Neuronal stem cell (in vitro differentiated cells): ENCODE measurements at regions not wholly inside any gene's neighbourhood (a gene's known extent, or its start where the extent isn't known, plus 50 kb on each side); places are given as distances from the start of the nearest gene placed in this dataset.
"Not testable (repeated sequence)": the region's sequence is repeated elsewhere in the genome, so short reads cannot be mapped to it uniquely, and the experiment has no call there.

Source experiments
- DNase-seq: peaks from one replicate; pipeline ENCODE4 v3.0.0-alpha.2; 2013; ENCODE audit warnings: low spot score
- H2AFZ ChIP-seq: one replicate; pipeline ENCODE4 v1.6.1; 2013; ENCODE audit warnings: mild to moderate bottlenecking, low read length, inconsistent platforms
- H2AK5ac ChIP-seq: 2 replicates; pipeline ENCODE4 v1.6.1; 2013; ENCODE audit warnings: low read depth, mild to moderate bottlenecking, inconsistent platforms, low read length, moderate library complexity, mixed read lengths
- H2BK120ac ChIP-seq: 2 replicates; pipeline ENCODE4 v1.6.1; 2013; ENCODE audit warnings: low read depth, mild to moderate bottlenecking, inconsistent platforms, low read length, moderate library complexity, mixed read lengths
- H2BK12ac ChIP-seq: one replicate; pipeline ENCODE4 v1.6.1; 2013; ENCODE audit warnings: low read length, inconsistent platforms
- H2BK15ac ChIP-seq: 2 replicates; pipeline ENCODE4 v1.6.1; 2013; ENCODE audit warnings: mild to moderate bottlenecking, low read length, inconsistent platforms, mixed read lengths
- H2BK5ac ChIP-seq: one replicate; pipeline ENCODE4 v1.6.1; 2013; ENCODE audit warnings: inconsistent platforms, mild to moderate bottlenecking, low read length, moderate library complexity
- H3K14ac ChIP-seq: one replicate; pipeline ENCODE4 v1.6.1; 2013; ENCODE audit warnings: low read length, inconsistent platforms
- H3K18ac ChIP-seq: 2 replicates; pipeline ENCODE4 v1.6.1; 2013; ENCODE audit warnings: low read length, inconsistent platforms
- H3K23ac ChIP-seq: 2 replicates; pipeline ENCODE4 v1.6.1; 2013; ENCODE audit warnings: low read depth, mild to moderate bottlenecking, mixed read lengths, low read length, inconsistent platforms; ENCODE audit not compliant: poor library complexity
- H3K27ac ChIP-seq: replicated peaks from 3 replicates; pipeline ENCODE4 v1.5.1; 2013; ENCODE audit warnings: low read length, inconsistent platforms
- H3K27me3 ChIP-seq, 3 experiments: 2 replicates each; pipeline ENCODE4 v1.6.1; 2013; ENCODE audit warnings: low read length in 3 of 3, mild to moderate bottlenecking in 2 of 3, inconsistent platforms in 1 of 3, low read depth in 1 of 3, mixed read lengths in 1 of 3, moderate library complexity in 1 of 3; ENCODE audit not compliant: control insufficient read depth in 3 of 3, insufficient read depth in 3 of 3
- H3K36me3 ChIP-seq, 2 donors: replicated peaks in 1 of 2; 2 replicates each; pipeline ENCODE4 v1.6.1; 2013; ENCODE audit warnings: low read length in 2 of 2; ENCODE audit not compliant: control insufficient read depth in 2 of 2, insufficient read depth in 2 of 2
- H3K4ac ChIP-seq: 2 replicates; pipeline ENCODE4 v1.6.1; 2013; ENCODE audit warnings: inconsistent platforms, mild to moderate bottlenecking, low read length, moderate library complexity
- H3K4me1 ChIP-seq, 2 donors: 1 replicate in 1 of 2; 2 replicates in 1 of 2; pipeline ENCODE4 v1.6.1; 2013; ENCODE audit warnings: low read length in 2 of 2, low read depth in 1 of 2; ENCODE audit not compliant: control insufficient read depth in 2 of 2, insufficient read depth in 1 of 2
- H3K4me2 ChIP-seq: one replicate; pipeline ENCODE4 v1.6.1; 2013; ENCODE audit warnings: mild to moderate bottlenecking, low read length, inconsistent platforms; ENCODE audit not compliant: insufficient read depth, poor library complexity, severe bottlenecking
- H3K4me3 ChIP-seq, 2 donors: 2 replicates each; pipeline ENCODE4 v1.5.1; 2013; ENCODE audit warnings: low read length in 2 of 2, mild to moderate bottlenecking in 2 of 2, inconsistent platforms in 1 of 2, moderate library complexity in 1 of 2
- H3K79me1 ChIP-seq: one replicate; pipeline ENCODE4 v1.6.1; 2013; ENCODE audit warnings: low read depth, mild to moderate bottlenecking, inconsistent platforms, low read length, moderate library complexity
- H3K9ac ChIP-seq: one replicate; pipeline ENCODE4 v1.6.1; 2013; ENCODE audit warnings: mild to moderate bottlenecking, low read depth, low read length, inconsistent platforms; ENCODE audit not compliant: poor library complexity
- H3K9me3 ChIP-seq, 2 donors: replicated peaks in 1 of 2; 2 replicates each; pipeline versions ENCODE3 to v1.6.1; 2013; ENCODE audit warnings: low read length in 2 of 2, mild to moderate bottlenecking in 2 of 2, inconsistent platforms in 1 of 2, low read depth in 1 of 2, mixed read lengths in 1 of 2, moderate library complexity in 1 of 2; ENCODE audit not compliant: control insufficient read depth in 2 of 2, insufficient read depth in 1 of 2
- H4K8ac ChIP-seq: one replicate; pipeline ENCODE4 v1.6.1; 2013; ENCODE audit warnings: low read depth, mild to moderate bottlenecking, inconsistent platforms, low read length, moderate library complexity
- H4K91ac ChIP-seq: one replicate; pipeline ENCODE4 v1.6.1; 2013; ENCODE audit warnings: low read length, low read depth, mild to moderate bottlenecking, inconsistent platforms; ENCODE audit not compliant: poor library complexity
- WGBS, 2 donors: extraction: QIAGEN DNeasy Blood & Tissue Kit; methylation state at CpG; one replicate each; pipeline ENCODE4 v1.1.7; 2013; ENCODE audit warnings: missing lambda C conversion rate in 2 of 2, mixed read lengths in 1 of 2; ENCODE audit not compliant: insufficient read length in 2 of 2, insufficient replicate concordance in 1 of 2; ENCODE audit errors: extremely low coverage in 2 of 2; 5-methylcytosine and 5-hydroxymethylcytosine counted together

DNA sequence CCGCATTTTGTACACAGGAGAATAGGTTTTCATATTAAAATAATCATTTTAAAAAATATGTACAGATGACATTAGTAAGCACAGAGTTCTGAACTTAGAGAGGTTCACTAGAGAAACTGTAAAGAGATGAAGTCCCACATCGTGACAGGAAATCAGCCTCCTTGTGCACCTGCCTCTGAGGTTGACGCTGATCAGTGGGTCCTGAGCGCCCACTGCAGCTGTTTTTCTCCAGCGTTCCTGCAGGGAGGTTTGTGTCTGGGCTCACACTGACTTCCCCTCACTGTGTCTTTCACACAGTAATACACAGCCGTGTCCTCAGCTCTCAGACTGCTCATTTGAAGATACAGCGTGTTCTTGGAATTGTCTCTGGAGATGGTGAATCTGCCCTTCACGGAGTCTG is 561.5 kb downstream of the TMEM121 start:
- H2BK5ac ChIP-seq: no peak overlapping the region
- no CpG with 5 or more reads among the region's 8 CpGs for WGBS, 2 donors

DNA sequence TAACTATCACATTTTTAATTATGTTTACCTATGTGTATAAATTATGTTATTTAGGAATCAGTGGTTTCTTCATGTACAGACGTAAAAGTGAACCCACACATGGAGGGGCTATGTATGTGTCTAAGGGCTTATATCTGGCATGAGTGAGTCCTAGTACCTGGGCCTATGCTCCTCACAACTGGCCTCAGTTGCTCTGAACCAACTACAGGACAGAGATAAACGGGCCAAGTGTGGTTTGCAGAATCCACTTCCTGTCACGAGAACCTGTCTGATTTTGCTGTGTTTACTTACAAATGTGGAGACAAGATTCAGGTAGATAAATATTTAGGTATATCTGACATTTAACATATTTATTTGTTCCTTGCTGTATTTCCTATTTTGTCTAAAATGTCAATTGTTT is 562.5 kb downstream of the TMEM121 start:
- not testable (repeated sequence) for H3K4me1 ChIP-seq, H2BK15ac ChIP-seq, H3K27ac ChIP-seq, H3K4me2 ChIP-seq, H3K27me3 ChIP-seq, H4K8ac ChIP-seq, H3K18ac ChIP-seq, H2AFZ ChIP-seq, DNase-seq, H4K91ac ChIP-seq, H3K79me1 ChIP-seq, H3K9ac ChIP-seq, H3K9me3 ChIP-seq, H2BK12ac ChIP-seq, H2BK120ac ChIP-seq, H2BK5ac ChIP-seq, H3K36me3 ChIP-seq, H3K4ac ChIP-seq, H3K14ac ChIP-seq, H3K4me3 ChIP-seq, H3K23ac ChIP-seq, H2AK5ac ChIP-seq
- no CpG with 5 or more reads among the region's 3 CpGs for WGBS, 2 donors

More for the DNA sequence above, 561.5 kb downstream of the TMEM121 start:
- no peak overlapping the region for H3K4me3 ChIP-seq
- H2AFZ ChIP-seq: no peak overlapping the region
- H2BK15ac ChIP-seq: no peak overlapping the region
- no peaks in the 10 kb centered on the region for H3K4me1 ChIP-seq
- no peak overlapping the region for H3K4ac ChIP-seq
- H3K14ac ChIP-seq: no peak overlapping the region
- no peak for DNase-seq
- no peak overlapping the region for H3K27ac ChIP-seq
- no peaks in the 10 kb centered on the region for H3K9me3 ChIP-seq
- H3K36me3 ChIP-seq: no peaks in the 10 kb centered on the region
- no peak overlapping the region for H4K91ac ChIP-seq
- no peak overlapping the region for H2BK120ac ChIP-seq
- H3K79me1 ChIP-seq: no peaks in the 10 kb centered on the region
- no peak overlapping the region for H3K23ac ChIP-seq
- no peak overlapping the region for H3K4me2 ChIP-seq
- H3K27me3 ChIP-seq: no peaks in the 10 kb centered on the region
- no peak overlapping the region for H2BK12ac ChIP-seq
- no peak overlapping the region for H3K18ac ChIP-seq
- no peak overlapping the region for H3K9ac ChIP-seq
- H2AK5ac ChIP-seq: no peak overlapping the region
- H4K8ac ChIP-seq: no peak overlapping the region

DNA sequence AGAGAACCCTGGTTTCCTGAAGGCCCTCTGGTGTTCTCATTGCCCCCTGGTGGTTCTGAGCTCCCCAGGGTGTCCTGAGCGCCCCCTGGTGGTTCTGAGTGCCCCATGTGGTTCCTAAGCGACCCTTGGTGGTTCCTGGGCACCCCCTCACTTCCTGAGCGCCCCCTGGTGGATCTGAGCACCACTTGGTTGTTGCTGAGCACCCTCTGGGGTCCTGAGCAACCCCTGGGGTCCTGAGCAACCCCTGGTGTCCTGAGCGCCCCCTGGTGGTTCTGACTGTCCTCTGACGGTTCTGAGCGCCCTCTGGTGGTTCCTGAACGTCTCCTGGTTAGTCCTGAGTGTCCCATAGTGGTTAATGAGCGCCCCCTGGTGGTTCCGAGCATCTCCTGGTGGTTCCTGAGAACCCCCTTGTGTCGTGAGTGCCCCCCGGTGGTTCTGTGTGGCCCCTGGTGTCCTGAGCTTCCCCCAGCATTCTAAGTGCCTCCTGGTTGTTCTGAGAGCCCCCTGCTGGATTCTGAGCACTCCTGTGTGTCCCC is 568.3 kb downstream of the TMEM121 start:
- H2AK5ac ChIP-seq: no peak overlapping the region
- WGBS, 2 donors: no CpG with 5 or more reads among the region's 11 CpGs
- H3K4ac ChIP-seq: no peak overlapping the region
- no peaks in the 10 kb centered on the region for H3K4me1 ChIP-seq
- H2BK120ac ChIP-seq: no peak overlapping the region
- DNase-seq: no peak
- H2BK5ac ChIP-seq: no peak overlapping the region
- H2BK12ac ChIP-seq: no peak overlapping the region
- no peak overlapping the region for H4K91ac ChIP-seq
- no peak overlapping the region for H3K4me3 ChIP-seq
- H3K14ac ChIP-seq: no peak overlapping the region
- no peak overlapping the region for H3K4me2 ChIP-seq
- H3K18ac ChIP-seq: no peak overlapping the region
- H3K27ac ChIP-seq: no peak overlapping the region
- no peaks in the 10 kb centered on the region for H3K27me3 ChIP-seq
- no peaks in the 10 kb centered on the region for H3K36me3 ChIP-seq
- H3K9me3 ChIP-seq: peaks cover 0 to 7% of the 10 kb centered on the region in 2 donors
- no peak overlapping the region for H4K8ac ChIP-seq
- H2AFZ ChIP-seq: no peak overlapping the region
- H3K9ac ChIP-seq: no peak overlapping the region
- H3K23ac ChIP-seq: no peak overlapping the region
- H3K79me1 ChIP-seq: no peaks in the 10 kb centered on the region
- no peak overlapping the region for H2BK15ac ChIP-seq

GRCh38 chr14:106107703-106108102 is 581.3 kb downstream of the TMEM121 start:
- Histone ChIP-seq H3K27me3 (no peaks in the 10 kb centered on the region), H3K4ac (no peak overlapping the region), H4K91ac (no peak overlapping the region), H2BK120ac (no peak overlapping the region), H3K36me3 (no peaks in the 10 kb centered on the region), H3K79me1 (no peaks in the 10 kb centered on the region), H3K27ac (no peak overlapping the region), H2BK15ac (no peak overlapping the region), H2BK12ac (no peak overlapping the region), H3K9me3 (peaks cover 0 to 7% of the 10 kb centered on the region in 2 donors), H3K4me1 (no peaks in the 10 kb centered on the region), H2AFZ (no peak overlapping the region), H2BK5ac (no peak overlapping the region), H3K9ac (no peak overlapping the region), H3K18ac (no peak overlapping the region), H3K23ac (no peak overlapping the region), H3K14ac (no peak overlapping the region), H2AK5ac (no peak overlapping the region), H3K4me3 (no peak overlapping the region), H3K4me2 (no peak overlapping the region), H4K8ac (no peak overlapping the region)
- DNase-seq: no peak
- WGBS, 2 donors: no CpG with 5 or more reads among the region's 7 CpGs
